H1 (cell line): ENCODE measurements at regions not wholly inside any gene's neighbourhood (a gene's known extent, or its start where the extent isn't known, plus 50 kb on each side); places are given as distances from the start of the nearest gene placed in this dataset.

Experiments
- CTCF ChIA-PET: fragments of 300-600 bp; sonication (Branson Sonifier 250); formaldehyde crosslinking; loops from one replicate; lab custom pipeline; 2021; ENCODE audit not compliant: partially characterized antibody; lab: Charles Lee
- POLR2A ChIA-PET: fragments of 300-600 bp; sonication (Branson Sonifier 250); formaldehyde crosslinking; loops from one replicate; lab custom pipeline; 2021; ENCODE audit warnings: inconsistent platforms; ENCODE audit not compliant: partially characterized antibody; lab: Charles Lee
- DNase-seq, 2 experiments: peaks; one replicate each; pipeline versions ENCODE4 v3.0.0 to v3.0.0-alpha.2; 2010 to 2022; ENCODE audit warnings: low spot score in 2 of 2, low read depth in 1 of 2, mixed read lengths in 1 of 2
- FAIRE-seq: peaks from 2 replicates; lab custom pipeline; 2011; peaks lifted over from hg19 to GRCh38; lab: Jason Lieb, UNC
- H2AFZ ChIP-seq: 2 replicates; pipeline ENCODE4 v1.8.1; 2012; ENCODE audit warnings: low read length, inconsistent platforms
- H2AK5ac ChIP-seq: 2 replicates; pipeline ENCODE4 v1.6.1; 2013; ENCODE audit warnings: low read depth, low read length
- H2BK120ac ChIP-seq: replicated peaks from 2 replicates; pipeline ENCODE3; 2013; ENCODE audit warnings: low read depth, low read length, inconsistent platforms
- H2BK12ac ChIP-seq: 2 replicates; pipeline ENCODE4 v1.6.1; 2013; ENCODE audit warnings: low read depth, low read length
- H2BK15ac ChIP-seq: 2 replicates; pipeline ENCODE4 v1.6.1; 2013; ENCODE audit warnings: low read length
- H2BK20ac ChIP-seq: 2 replicates; pipeline ENCODE4 v1.6.1; 2013; ENCODE audit warnings: low read length
- H2BK5ac ChIP-seq: 2 replicates; pipeline ENCODE4 v1.6.1; 2013; ENCODE audit warnings: low read depth, low read length
- H3K14ac ChIP-seq: 2 replicates; pipeline ENCODE4 v1.6.1; 2013; ENCODE audit warnings: inconsistent platforms; ENCODE audit not compliant: insufficient read length
- H3K18ac ChIP-seq: 2 replicates; pipeline ENCODE4 v1.6.1; 2013; ENCODE audit warnings: low read length; ENCODE audit errors: extremely low read depth
- H3K23ac ChIP-seq: 2 replicates; pipeline ENCODE4 v1.6.1; 2013; ENCODE audit warnings: inconsistent platforms; ENCODE audit not compliant: insufficient read length
- H3K23me2 ChIP-seq: 2 replicates; pipeline ENCODE4 v1.6.1; 2013; ENCODE audit warnings: low read depth, low read length
- H3K27ac ChIP-seq: 2 replicates; pipeline ENCODE4 v1.6.1; 2011; ENCODE audit warnings: low read depth, low read length, inconsistent platforms
- H3K27me3 ChIP-seq, 4 experiments: replicated peaks in 1 of 4; 1 replicate in 1 of 4; 2 replicates in 3 of 4; pipeline versions ENCODE4 v1.6.1 to v1.8.1; 2011 to 2013; ENCODE audit warnings: low read length in 3 of 4, mild to moderate bottlenecking in 3 of 4, inconsistent platforms in 2 of 4, mixed read lengths in 2 of 4, moderate library complexity in 1 of 4; ENCODE audit not compliant: control insufficient read depth in 3 of 4, insufficient read depth in 3 of 4; ENCODE audit errors: extremely low read depth in 1 of 4
- H3K36me3 ChIP-seq, 4 experiments: 2 replicates each; pipeline versions ENCODE4 v1.6.1 to v1.8.1; 2011 to 2013; ENCODE audit warnings: mild to moderate bottlenecking in 4 of 4, low read length in 3 of 4, moderate library complexity in 2 of 4, control low read depth in 1 of 4, inconsistent platforms in 1 of 4; ENCODE audit not compliant: insufficient read depth in 4 of 4, control insufficient read depth in 2 of 4
- H3K4ac ChIP-seq: replicated peaks from 2 replicates; pipeline ENCODE3; 2013; ENCODE audit warnings: low read length, low read depth, mixed read lengths, inconsistent platforms; ENCODE audit not compliant: insufficient read length
- H3K4me1 ChIP-seq, 4 experiments: replicated peaks in 1 of 4; 1 replicate in 1 of 4; 2 replicates in 3 of 4; pipeline versions ENCODE4 v1.6.1 to v1.8.1; 2011 to 2013; ENCODE audit warnings: low read length in 3 of 4, inconsistent platforms in 2 of 4, mixed read lengths in 1 of 4; ENCODE audit not compliant: insufficient read depth in 4 of 4, control insufficient read depth in 3 of 4
- H3K4me2 ChIP-seq, 2 experiments: 2 replicates each; pipeline versions ENCODE4 v1.6.1 to v1.8.1; 2011 to 2013; ENCODE audit warnings: low read depth in 2 of 2, low read length in 2 of 2, control low read depth in 1 of 2, inconsistent platforms in 1 of 2, mild to moderate bottlenecking in 1 of 2; ENCODE audit not compliant: insufficient read depth in 1 of 2
- H3K4me3 ChIP-seq, 4 experiments: fragments of 200-600, 300-600 bp in 1 of 4; sonication (generic), shearing (Covaris generic), sonication (Bioruptor Twin) in 1 of 4; 2 replicates each; pipeline versions ENCODE4 v1.5.1 to v1.8.1; 2011 to 2016; ENCODE audit warnings: low read length in 4 of 4, low read depth in 3 of 4, control low read depth in 2 of 4, inconsistent platforms in 2 of 4, mild to moderate bottlenecking in 2 of 4, mixed read lengths in 1 of 4, moderate library complexity in 1 of 4; ENCODE audit not compliant: insufficient read depth in 2 of 4; ENCODE audit errors: extremely low read depth in 1 of 4
- H3K56ac ChIP-seq: replicated peaks from 2 replicates; pipeline ENCODE3; 2013; ENCODE audit warnings: low read depth, mild to moderate bottlenecking, mixed read lengths, low read length, inconsistent platforms; ENCODE audit not compliant: insufficient read length
- H3K79me1 ChIP-seq: 2 replicates; pipeline ENCODE4 v1.6.1; 2013; ENCODE audit warnings: low read depth, low read length, control low read depth
- H3K79me2 ChIP-seq, 2 experiments: 2 replicates each; pipeline versions ENCODE4 v1.6.1 to v1.8.1; 2012 to 2013; ENCODE audit warnings: low read length in 2 of 2, mild to moderate bottlenecking in 2 of 2, inconsistent platforms in 1 of 2; ENCODE audit not compliant: insufficient read depth in 2 of 2, control insufficient read depth in 1 of 2
- H3K9ac ChIP-seq, 4 experiments: replicated peaks in 1 of 4; 1 replicate in 1 of 4; 2 replicates in 3 of 4; pipeline versions ENCODE4 v1.6.1 to v1.8.1; 2011 to 2013; ENCODE audit warnings: low read depth in 3 of 4, low read length in 3 of 4, control low read depth in 2 of 4, mild to moderate bottlenecking in 2 of 4, moderate library complexity in 2 of 4, inconsistent platforms in 1 of 4; ENCODE audit errors: extremely low read depth in 1 of 4
- H3K9me3 ChIP-seq, 2 experiments: 2 replicates each; pipeline versions ENCODE4 v1.6.1 to v1.8.1; 2012 to 2013; ENCODE audit warnings: mild to moderate bottlenecking in 2 of 2, moderate library complexity in 2 of 2, control low read depth in 1 of 2, inconsistent platforms in 1 of 2, low read depth in 1 of 2, low read length in 1 of 2, mixed read lengths in 1 of 2; ENCODE audit not compliant: insufficient read depth in 2 of 2
- H4K20me1 ChIP-seq, 2 experiments: replicated peaks in 1 of 2; 2 replicates each; pipeline versions ENCODE3 to v1.8.1; 2011 to 2013; ENCODE audit warnings: inconsistent platforms in 2 of 2, low read length in 2 of 2, mild to moderate bottlenecking in 1 of 2; ENCODE audit not compliant: insufficient read depth in 2 of 2, control insufficient read depth in 1 of 2
- H4K5ac ChIP-seq: 2 replicates; pipeline ENCODE4 v1.6.1; 2013; ENCODE audit warnings: low read length, low read depth, mixed read lengths, inconsistent platforms; ENCODE audit not compliant: insufficient read length
- H4K8ac ChIP-seq: 2 replicates; pipeline ENCODE4 v1.8.0; 2013; ENCODE audit warnings: mild to moderate bottlenecking, moderate library complexity, low read length, inconsistent platforms; ENCODE audit not compliant: insufficient read depth; ENCODE audit errors: extremely low read depth
- H4K91ac ChIP-seq: replicated peaks from 2 replicates; pipeline ENCODE3; 2013; ENCODE audit warnings: low read length, mixed read lengths, inconsistent platforms; ENCODE audit not compliant: insufficient read length
- BACH1 ChIP-seq: IDR thresholded peaks from 2 replicates; pipeline ENCODE4 v1.6.1; 2012; ENCODE audit warnings: low read length, improper control_type of control experiment
- BCL11A ChIP-seq, 2 experiments: IDR thresholded peaks; one replicate each; pipeline ENCODE4 v1.6.1; 2011; ENCODE audit warnings: low read depth in 2 of 2, low read length in 2 of 2, mild to moderate bottlenecking in 2 of 2
- GABPA ChIP-seq: IDR thresholded peaks from 2 replicates; pipeline ENCODE4 v1.6.1; 2011; ENCODE audit warnings: mild to moderate bottlenecking, low read length, moderate library complexity, borderline replicate concordance; ENCODE audit not compliant: insufficient read depth
- JUN ChIP-seq: IDR thresholded peaks from 2 replicates; pipeline ENCODE4 v1.6.1; 2011; ENCODE audit warnings: low read depth, mild to moderate bottlenecking, improper control_type of control experiment, low read length
- POLR2AphosphoS5 ChIP-seq: IDR thresholded peaks from 2 replicates; pipeline ENCODE4 v1.6.1; 2011; ENCODE audit warnings: low read depth, low read length
- TBP ChIP-seq: IDR thresholded peaks from 2 replicates; pipeline ENCODE4 v1.6.1; 2011; ENCODE audit warnings: low read depth, low read length, improper control_type of control experiment
- WGBS, 2 experiments: shearing (Covaris generic) in 1 of 2; methylation state at CpG; one replicate each; pipeline versions ENCODE4 v1.1.6 to v1.1.7; 2013 to 2015; ENCODE audit warnings: low lambda C conversion rate in 2 of 2, mixed read lengths in 2 of 2, inconsistent platforms in 1 of 2, low coverage in 1 of 2, missing lambda C conversion rate in 1 of 2; ENCODE audit not compliant: insufficient replicate concordance in 2 of 2, insufficient coverage in 1 of 2, insufficient read length in 1 of 2; ENCODE audit errors: extremely low coverage in 1 of 2, missing lambda C conversion rate in 1 of 2; 5-methylcytosine and 5-hydroxymethylcytosine counted together

DNA sequence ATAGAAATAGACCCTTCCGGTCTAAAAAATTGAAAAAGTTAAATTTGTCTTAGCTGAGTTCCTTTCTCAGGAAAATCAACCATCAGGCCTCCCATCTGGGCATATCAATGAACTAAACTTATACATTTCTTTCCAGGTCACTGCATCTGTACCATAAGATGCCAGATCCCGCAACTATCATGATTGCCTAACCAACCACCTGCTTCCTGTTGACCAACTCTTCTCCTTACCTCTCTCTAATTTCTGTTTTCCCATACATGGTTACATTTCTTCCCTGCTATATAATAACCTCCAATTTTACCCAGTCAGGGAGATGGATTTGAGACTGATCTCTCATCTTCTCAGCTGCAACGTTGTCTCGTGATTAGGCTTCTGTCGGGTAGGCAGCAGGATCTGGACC is 228.7 kb downstream of the FSIP2 start:
- DNase-seq (no peak), FAIRE-seq (no peak)
- Histone ChIP-seq H3K27ac (no peak overlapping the region), H3K27me3 (no peaks in the 10 kb centered on the region), H2BK20ac (no peak overlapping the region), H3K14ac (no peak overlapping the region), H3K36me3 (no peaks in the 10 kb centered on the region), H3K79me1 (no peaks in the 10 kb centered on the region), H4K91ac (no peak overlapping the region), H3K18ac (no peak overlapping the region), H2BK120ac (no peak overlapping the region), H3K23me2 (no peaks in the 10 kb centered on the region), H2BK15ac (no peak overlapping the region), H3K9ac (no peak overlapping the region), H3K56ac (no peak overlapping the region), H3K9me3 (peaks cover 3 to 4% of the 10 kb centered on the region in 2 experiments; a peak in 2 of 4 replicates), H3K4me1 (no peaks in the 10 kb centered on the region), H3K4me2 (no peak overlapping the region), H4K8ac (no peak overlapping the region), H3K23ac (no peak overlapping the region), H3K4me3 (no peak overlapping the region), H3K4ac (no peak overlapping the region), H2AFZ (no peak overlapping the region), H4K5ac (no peak overlapping the region), H2BK12ac (no peak overlapping the region), H2BK5ac (no peak overlapping the region), H4K20me1 (no peaks in the 10 kb centered on the region), H2AK5ac (no peak overlapping the region), H3K79me2 (no peaks in the 10 kb centered on the region)
- TF ChIP-seq POLR2AphosphoS5: no peak
- no peak for TF ChIP-seq TBP
- TF ChIP-seq JUN: no peak
- no peak for TF ChIP-seq BACH1
- TF ChIP-seq GABPA: no peak
- no peak for TF ChIP-seq BCL11A (IDR thresholded peaks at IDR 0.05; ENCODE audit: low read depth in 2 of 2, low read length in 2 of 2)
- POLR2A ChIA-PET: no interaction called here
- CTCF ChIA-PET: no interaction called here
- 96% methylated on average over 5 of the region's 5 CpGs; no CpG with 5 or more reads in 1 of the 2 experiments for WGBS, 2 experiments
